ENCODE measurements at regions not wholly inside any gene's neighbourhood (a gene's known extent, or its start where the extent isn't known, plus 50 kb on each side); places are given as distances from the start of the nearest gene placed in this dataset.

DNA sequence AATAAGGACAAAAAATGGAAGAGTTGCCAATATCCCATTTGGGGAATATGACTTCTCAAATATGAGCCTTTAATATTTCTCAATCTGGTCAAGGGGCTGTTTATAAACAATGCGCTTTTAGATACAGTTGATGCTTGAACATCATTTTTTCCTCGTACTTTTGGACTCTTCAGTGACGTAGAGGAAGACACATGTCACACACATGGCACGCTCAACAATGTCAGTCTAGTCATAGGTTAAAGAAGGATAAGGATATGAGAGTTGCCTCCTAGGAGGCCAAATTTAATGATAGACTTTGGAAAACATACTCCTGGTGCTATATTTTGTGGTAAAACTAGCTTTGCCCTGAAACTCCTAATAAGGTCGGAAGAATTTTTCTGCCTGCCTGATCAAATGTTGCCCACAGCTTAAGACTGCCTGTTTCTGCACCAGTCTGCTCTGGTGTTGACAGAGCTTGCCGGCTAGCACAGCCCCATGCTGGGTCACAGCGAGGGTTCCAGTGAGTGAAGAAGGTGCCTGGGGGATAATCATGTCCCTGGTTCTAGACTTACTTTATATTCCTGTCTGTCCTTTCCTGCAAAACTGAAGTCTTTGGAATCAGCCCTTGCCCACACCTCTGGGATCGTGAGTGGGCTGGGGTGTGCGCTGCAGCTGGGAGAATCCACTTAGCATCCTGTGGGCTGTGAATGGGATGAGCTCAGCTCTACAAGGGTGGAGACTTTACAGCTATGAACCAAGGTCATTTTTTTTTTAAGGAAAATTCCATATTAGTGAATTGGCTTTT, 230.8 kb upstream of the IRX4 start:
- Mint-ChIP-seq H3K27ac (ENCODE audit: unreplicated experiment) (no peak overlapping the region), H3K9me3 (ENCODE audit: unreplicated experiment) (no peaks in the 10 kb centered on the region), H3K4me3 (ENCODE audit: unreplicated experiment) (no peak overlapping the region), H3K4me1 (ENCODE audit: unreplicated experiment) (peaks cover 12% of the 10 kb centered on the region), H3K27me3 (ENCODE audit: unreplicated experiment) (peaks cover 3% of the 10 kb centered on the region), H3K36me3 (ENCODE audit: unreplicated experiment) (no peaks in the 10 kb centered on the region)
- no peak for DNase-seq (ENCODE audit: extremely low spot score, unreplicated experiment)
- no peak for TF ChIP-seq CTCF (IDR thresholded peaks at IDR 0.05)

GRCh38 chr5:2112173-2113025, 229.7 kb upstream of the IRX4 start:
- H3K27ac Mint-ChIP-seq (ENCODE audit: unreplicated experiment), result no peak overlapping the region
- no peak for DNase-seq (ENCODE audit: extremely low spot score, unreplicated experiment)
- no peak for TF ChIP-seq CTCF (IDR thresholded peaks at IDR 0.05)
- no peaks in the 10 kb centered on the region for H3K36me3 Mint-ChIP-seq (ENCODE audit: unreplicated experiment)
- H3K4me1 Mint-ChIP-seq (ENCODE audit: unreplicated experiment), result peaks cover 12% of the 10 kb centered on the region
- H3K4me3 Mint-ChIP-seq (ENCODE audit: unreplicated experiment), result no peak overlapping the region
- no peaks in the 10 kb centered on the region for H3K27me3 Mint-ChIP-seq (ENCODE audit: unreplicated experiment)
- H3K9me3 Mint-ChIP-seq (ENCODE audit: unreplicated experiment), result no peaks in the 10 kb centered on the region

GRCh38 chr5:2111569-2112105, 228.9 kb upstream of the IRX4 start:
- Mint-ChIP-seq H3K36me3 (ENCODE audit: unreplicated experiment) (no peaks in the 10 kb centered on the region), H3K27me3 (ENCODE audit: unreplicated experiment) (no peaks in the 10 kb centered on the region), H3K9me3 (ENCODE audit: unreplicated experiment) (peaks cover 2% of the 10 kb centered on the region), H3K4me1 (ENCODE audit: unreplicated experiment) (peaks cover 12% of the 10 kb centered on the region), H3K4me3 (ENCODE audit: unreplicated experiment) (no peak overlapping the region), H3K27ac (ENCODE audit: unreplicated experiment) (no peak overlapping the region)
- no peak for TF ChIP-seq CTCF (IDR thresholded peaks at IDR 0.05)
- no peak for DNase-seq (ENCODE audit: extremely low spot score, unreplicated experiment)

DNA sequence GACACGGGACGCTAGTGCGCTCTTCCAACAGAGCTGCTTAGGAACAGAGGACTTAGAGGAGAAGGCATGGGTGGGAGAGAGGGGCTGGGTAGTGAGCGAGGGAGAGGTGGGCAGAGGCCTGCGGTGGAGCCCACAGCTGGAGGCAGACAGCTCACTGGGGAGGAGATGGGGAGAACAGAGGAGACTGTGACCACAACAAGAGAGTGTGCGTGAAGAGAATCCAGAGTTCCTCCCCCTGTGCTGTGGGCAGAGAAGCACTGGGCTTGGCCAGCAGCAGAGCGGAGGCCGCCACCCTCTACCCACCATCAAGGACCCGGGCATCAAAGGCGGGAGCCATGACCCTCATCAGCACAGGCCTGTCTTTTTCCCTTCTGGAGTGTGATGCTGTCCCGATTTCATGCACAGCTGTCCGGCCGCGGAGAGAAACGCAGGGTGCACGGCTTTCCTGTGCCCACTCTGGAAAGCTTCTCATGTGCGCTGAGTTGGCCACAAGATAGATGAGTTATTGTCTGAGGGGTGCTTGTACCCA, 228.3 kb upstream of the IRX4 start:
- H3K27ac Mint-ChIP-seq (ENCODE audit: unreplicated experiment), result no peak overlapping the region
- H3K36me3 Mint-ChIP-seq (ENCODE audit: unreplicated experiment), result no peaks in the 10 kb centered on the region
- TF ChIP-seq CTCF (IDR thresholded peaks at IDR 0.05), result no peak
- peaks cover 12% of the 10 kb centered on the region for H3K4me1 Mint-ChIP-seq (ENCODE audit: unreplicated experiment)
- H3K4me3 Mint-ChIP-seq (ENCODE audit: unreplicated experiment), result no peak overlapping the region
- no peaks in the 10 kb centered on the region for H3K27me3 Mint-ChIP-seq (ENCODE audit: unreplicated experiment)
- no peak for DNase-seq (ENCODE audit: extremely low spot score, unreplicated experiment)
- peaks cover 7% of the 10 kb centered on the region for H3K9me3 Mint-ChIP-seq (ENCODE audit: unreplicated experiment)
